Activated naive CD4-positive, alpha-beta T cell treated with Interleukin-2 at 50 U/mL for 16 hours (primary cell): ENCODE measurements at regions not wholly inside any gene's neighbourhood (a gene's known extent, or its start where the extent isn't known, plus 50 kb on each side); places are given as distances from the start of the nearest gene placed in this dataset.

Experiments
- DNase-seq: peaks from one replicate; pipeline ENCODE4 v3.0.0-alpha.2; 2020

GRCh38 chr13:99859178-99860177 lies 112.1 kb downstream of the ZIC5 start:
- peak; percentile 80 for DNase-seq

- no peak for DNase-seq
Measured at GRCh38 chr13:99857738-99858137, 113.8 kb downstream of the ZIC5 start.

- no peak for DNase-seq
Measured at GRCh38 chr13:99855526-99856420, 115.8 kb downstream of the ZIC5 start.

GRCh38 chr13:99854366-99854765 lies 117.2 kb downstream of the ZIC5 start:
- no peak for DNase-seq

GRCh38 chr13:99847318-99847750 lies 124.2 kb downstream of the ZIC5 start:
- DNase-seq, result no peak

- DNase-seq, result no peak
Measured at GRCh38 chr13:99845161-99845874, 126.2 kb downstream of the ZIC5 start.

- no peak for DNase-seq
Measured at GRCh38 chr13:99844421-99844820, 127.1 kb downstream of the ZIC5 start.

GRCh38 chr13:99843872-99844271 lies 127.7 kb downstream of the ZIC5 start:
- DNase-seq, result no peak

- no peak for DNase-seq
Measured at GRCh38 chr13:99842405-99842804, 129.2 kb downstream of the ZIC5 start.

GRCh38 chr13:99836291-99836690 lies 135.3 kb downstream of the ZIC5 start:
- no peak for DNase-seq

- DNase-seq, result no peak
Measured at GRCh38 chr13:99835442-99835841, 136.1 kb downstream of the ZIC5 start.

GRCh38 chr13:99834246-99834645 lies 137.3 kb downstream of the ZIC5 start:
- DNase-seq, result no peak

GRCh38 chr13:99832347-99832746 lies 139.2 kb downstream of the ZIC5 start:
- no peak for DNase-seq

- DNase-seq, result no peak
Measured at GRCh38 chr13:99830931-99831330, 140.6 kb downstream of the ZIC5 start.

GRCh38 chr13:99829593-99830239 lies 141.9 kb downstream of the ZIC5 start:
- no peak for DNase-seq

GRCh38 chr13:99829161-99829560 lies 142.4 kb downstream of the ZIC5 start:
- DNase-seq, result no peak

- DNase-seq, result no peak
Measured at GRCh38 chr13:99828735-99829134, 142.8 kb downstream of the ZIC5 start.

- no peak for DNase-seq
Measured at GRCh38 chr13:99828123-99828522, 143.4 kb downstream of the ZIC5 start.

GRCh38 chr13:99827011-99827772 lies 144.4 kb downstream of the ZIC5 start:
- no peak for DNase-seq

GRCh38 chr13:99823961-99824360 lies 147.6 kb downstream of the ZIC5 start:
- DNase-seq, result no peak

GRCh38 chr13:99822820-99823219 lies 148.7 kb downstream of the ZIC5 start:
- DNase-seq, result no peak

- DNase-seq, result no peak
Measured at GRCh38 chr13:99821741-99822140, 149.8 kb downstream of the ZIC5 start.
